HG02938 (cell line): ENCODE measurements at regions not wholly inside any gene's neighbourhood (a gene's known extent, or its start where the extent isn't known, plus 50 kb on each side); places are given as distances from the start of the nearest gene placed in this dataset.
"Not testable (repeated sequence)": the region's sequence is repeated elsewhere in the genome, so short reads cannot be mapped to it uniquely, and the experiment has no call there.

Experiments used
- ATAC-seq: cut with Tn5 transposase; IDR thresholded peaks from one replicate; pipeline ENCODE4 v1.9.1; 2021; ENCODE audit warnings: mild to moderate bottlenecking, moderate library complexity; ENCODE audit not compliant: unreplicated experiment

DNA sequence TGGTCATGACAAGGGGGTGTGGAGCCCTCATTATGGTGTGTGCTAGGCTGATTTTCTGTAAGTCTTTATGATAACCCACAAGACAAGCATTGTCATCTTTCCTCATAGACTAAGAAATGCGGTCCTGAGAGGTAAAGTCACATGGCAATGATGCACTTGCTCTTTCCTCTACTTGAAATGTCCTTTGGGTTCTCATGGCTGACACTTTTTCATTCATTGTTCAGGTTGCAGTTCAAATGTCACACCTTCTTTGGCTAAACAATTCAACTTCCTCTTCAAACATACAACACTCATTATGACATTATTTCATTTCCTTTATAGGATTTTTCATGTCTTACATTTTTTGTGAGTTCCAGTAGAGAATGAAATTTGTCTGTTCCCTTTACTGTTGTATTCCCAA is 323.6 kb upstream of the PRR16 start:
- no peak for ATAC-seq

DNA sequence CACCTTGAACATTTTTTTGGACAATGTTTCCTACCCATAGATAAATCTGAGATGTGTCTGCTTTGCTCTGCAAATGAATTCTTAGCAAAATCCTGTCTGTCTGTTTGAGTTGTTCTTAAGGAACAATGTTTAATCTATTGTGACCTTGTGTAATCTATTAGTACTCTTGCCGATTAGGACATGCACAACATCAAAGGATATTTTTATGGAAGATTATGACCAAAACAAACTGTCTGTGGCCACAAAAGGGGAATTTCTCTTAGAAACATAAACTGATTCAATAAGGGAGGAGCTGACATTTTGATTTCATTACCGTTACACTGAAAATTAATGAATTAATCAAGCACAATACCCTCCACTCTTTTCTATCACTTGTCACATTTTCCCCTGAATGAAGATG is 323.0 kb upstream of the PRR16 start:
- ATAC-seq = no peak

DNA sequence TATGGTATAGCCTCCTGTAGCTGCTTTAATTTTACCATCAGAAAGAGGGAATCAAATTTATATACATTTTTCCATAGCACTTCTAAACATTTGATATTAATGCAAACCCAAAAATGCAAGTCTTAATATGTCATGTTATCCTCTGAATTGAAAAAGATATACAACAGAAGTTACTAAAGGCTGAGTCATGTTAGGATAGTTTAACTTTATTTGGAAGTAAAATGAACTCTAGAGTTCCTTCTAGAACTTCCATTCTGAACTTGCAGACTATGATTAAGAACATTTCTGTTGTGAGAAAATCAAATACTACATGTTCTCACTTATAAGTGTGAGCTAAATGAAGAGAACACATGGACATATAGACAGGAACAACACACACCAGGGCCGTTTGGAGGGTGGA is 317.3 kb upstream of the PRR16 start:
- ATAC-seq = no peak

- ATAC-seq = not testable (repeated sequence)
Observed at GRCh38 chr5:120147911-120148310, 316.2 kb upstream of the PRR16 start.

DNA sequence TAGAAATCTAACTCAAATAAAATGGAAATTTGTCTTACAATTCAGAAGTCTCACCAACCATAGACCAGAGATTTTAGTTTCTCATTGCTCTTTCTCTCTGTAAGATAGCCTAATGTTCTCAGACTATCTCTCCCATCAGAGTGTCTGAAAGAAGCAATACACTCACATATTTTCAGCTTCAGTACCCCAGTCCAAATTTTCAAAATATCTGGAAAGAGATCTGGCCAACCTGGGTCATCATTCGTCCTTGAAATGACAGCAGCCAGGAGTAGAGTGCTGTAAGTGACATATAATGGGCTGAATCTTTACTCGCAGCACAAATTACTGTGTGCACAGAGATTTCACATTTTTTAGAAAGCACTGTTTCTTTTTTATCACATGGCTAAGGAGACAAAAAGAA is 313.3 kb upstream of the PRR16 start:
- ATAC-seq = no peak

DNA sequence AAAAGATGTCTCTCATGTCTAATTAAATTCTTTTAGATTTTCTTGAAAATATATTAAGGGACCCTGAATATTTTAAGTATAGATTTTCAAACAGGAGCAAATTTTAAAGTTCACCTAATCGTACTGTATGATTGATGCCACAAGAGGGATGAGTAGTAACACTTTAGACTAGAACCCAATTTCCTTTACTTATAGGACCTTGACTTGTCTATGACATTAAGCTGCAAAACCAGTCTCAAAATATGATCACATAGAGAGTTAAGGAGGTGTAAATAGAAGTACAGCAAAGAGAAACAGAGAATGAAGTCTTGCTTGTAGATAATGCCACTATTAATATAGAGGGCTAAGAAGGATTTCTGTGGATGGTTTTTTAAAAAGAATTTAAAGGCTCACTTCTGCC is 312.9 kb upstream of the PRR16 start:
- no peak for ATAC-seq

DNA sequence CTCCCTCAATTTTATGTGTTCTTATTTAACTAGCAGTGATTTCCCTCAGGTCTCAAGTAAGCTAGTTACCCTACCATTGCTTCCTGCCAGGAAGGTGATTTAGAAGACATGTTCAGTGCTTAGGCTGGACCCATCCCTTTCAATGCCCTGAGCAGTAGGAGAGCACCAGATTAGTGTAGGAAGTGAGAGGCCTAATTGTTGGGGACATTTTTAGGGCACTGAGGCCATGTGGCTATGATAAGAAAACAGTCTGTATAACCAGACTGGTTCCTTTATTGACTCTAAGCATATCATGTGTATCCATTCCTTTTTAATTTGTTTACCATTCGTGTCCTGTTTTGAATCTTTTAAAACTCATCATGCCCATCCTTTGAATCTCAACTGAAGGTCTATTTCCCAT is 312.3 kb upstream of the PRR16 start:
- ATAC-seq = no peak

DNA sequence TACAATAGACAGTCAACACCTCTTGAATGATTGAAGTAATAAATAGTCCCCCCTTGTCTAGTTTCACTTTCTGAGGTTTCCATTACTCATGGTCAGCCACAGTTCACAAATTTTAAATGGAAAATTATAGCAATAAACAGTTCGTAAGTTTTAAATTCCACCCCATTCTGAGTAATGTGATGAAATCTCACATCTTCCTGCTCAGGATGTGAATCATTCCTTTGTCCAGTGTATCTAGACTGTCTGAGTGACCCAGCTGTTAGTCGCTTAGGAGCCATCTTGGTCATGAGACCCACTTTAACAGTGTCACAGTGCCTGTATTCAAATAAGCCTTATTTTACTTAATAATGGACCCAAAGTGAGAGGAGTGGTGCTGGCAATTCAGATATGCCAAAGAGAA is 311.6 kb upstream of the PRR16 start:
- ATAC-seq = no peak

DNA sequence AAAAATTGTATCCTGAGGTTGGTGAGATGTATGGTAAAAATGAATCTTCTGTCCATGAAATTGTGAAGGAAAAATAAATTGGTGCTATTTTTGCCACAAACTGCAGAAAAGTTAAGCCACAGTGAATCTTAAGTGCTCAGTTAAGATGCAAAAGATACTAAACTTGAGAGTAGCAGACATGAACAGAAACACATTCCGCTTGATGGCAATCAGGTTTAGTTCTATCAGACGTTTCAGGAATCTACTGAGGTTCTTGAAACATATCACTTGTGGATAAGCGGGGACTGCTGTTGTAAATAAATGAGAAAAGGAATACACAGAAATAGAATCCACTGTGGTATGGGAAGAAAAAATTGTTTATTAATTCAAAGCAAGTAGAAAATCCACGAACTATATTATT is 311.2 kb upstream of the PRR16 start:
- ATAC-seq = no peak

DNA sequence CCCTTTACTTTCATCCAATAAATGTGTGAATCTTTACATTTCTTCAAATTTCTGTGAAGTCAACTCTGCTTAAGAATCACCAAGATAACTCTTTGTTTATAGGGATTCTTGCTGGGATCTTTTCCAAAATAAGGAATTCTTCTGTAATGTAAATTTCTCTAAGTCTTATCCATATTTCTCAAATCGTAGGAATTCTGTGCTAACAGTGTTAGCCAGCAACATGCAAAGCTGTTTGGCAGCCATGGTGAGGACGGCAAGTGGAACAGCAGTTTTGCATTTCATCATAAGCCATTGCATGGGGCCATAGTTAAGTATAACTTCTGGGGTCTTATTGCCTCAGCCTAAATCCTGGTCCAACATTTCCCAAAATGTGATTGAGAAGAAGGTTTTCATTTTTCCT is 310.5 kb upstream of the PRR16 start:
- ATAC-seq = no peak

- ATAC-seq = no peak
Observed at GRCh38 chr5:120155873-120156272, 308.2 kb upstream of the PRR16 start.

DNA sequence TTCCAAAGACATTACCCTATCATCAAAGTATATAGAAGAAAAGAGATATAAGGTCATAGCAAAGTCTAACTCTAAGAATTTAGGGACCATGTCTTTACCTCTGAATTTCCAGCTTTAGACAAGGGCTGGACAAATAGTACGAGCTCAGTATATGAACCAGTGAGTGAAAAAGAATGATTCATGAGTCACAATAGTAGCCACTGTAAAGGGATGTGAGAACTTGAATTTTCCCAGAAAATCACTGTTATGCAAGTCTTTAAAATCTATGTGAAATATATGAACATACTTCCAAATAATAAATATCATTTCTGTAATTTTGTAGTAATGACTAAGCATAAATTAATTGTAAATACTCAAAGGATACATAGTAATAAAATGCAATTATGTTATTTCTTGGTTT is 305.9 kb upstream of the PRR16 start:
- ATAC-seq = no peak

DNA sequence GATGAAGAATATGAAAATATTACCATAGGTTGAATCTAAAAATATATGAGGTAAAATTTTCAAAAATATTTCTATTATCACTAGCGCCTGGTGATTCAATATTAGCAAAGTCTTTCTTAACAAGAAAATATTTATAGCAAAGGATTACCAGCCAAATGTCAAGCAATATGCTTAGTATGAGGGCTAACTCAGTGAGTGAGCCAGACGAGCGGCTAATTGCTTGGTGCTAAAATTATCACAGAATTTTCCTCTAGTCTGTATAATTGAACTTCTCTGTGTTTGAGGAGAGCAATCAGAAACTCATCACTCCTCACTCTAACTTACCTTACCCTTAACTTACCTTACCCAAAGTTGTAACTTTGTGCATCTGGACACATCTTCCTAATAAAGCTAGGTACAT is 304.9 kb upstream of the PRR16 start:
- ATAC-seq = no peak

- no peak for ATAC-seq
Observed at GRCh38 chr5:120160124-120160895, 303.8 kb upstream of the PRR16 start.

DNA sequence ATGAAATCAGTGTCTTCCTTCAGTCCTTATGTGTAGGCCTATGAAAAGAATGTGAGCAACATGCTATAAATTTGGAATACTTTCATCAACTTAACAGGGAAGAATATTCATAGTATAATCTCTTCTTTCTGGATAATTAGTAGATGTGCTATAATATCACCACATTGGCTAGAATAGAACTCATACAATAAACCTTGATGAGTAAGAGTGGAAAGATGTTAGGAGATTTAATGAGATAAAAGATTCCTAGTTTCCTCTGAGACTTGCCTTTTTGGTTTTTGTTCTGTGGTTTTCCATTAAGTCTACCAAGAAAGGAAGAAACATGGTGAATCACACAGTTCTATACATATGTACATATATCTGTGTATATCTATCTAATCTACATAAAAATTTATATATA is 301.8 kb upstream of the PRR16 start:
- no peak for ATAC-seq

DNA sequence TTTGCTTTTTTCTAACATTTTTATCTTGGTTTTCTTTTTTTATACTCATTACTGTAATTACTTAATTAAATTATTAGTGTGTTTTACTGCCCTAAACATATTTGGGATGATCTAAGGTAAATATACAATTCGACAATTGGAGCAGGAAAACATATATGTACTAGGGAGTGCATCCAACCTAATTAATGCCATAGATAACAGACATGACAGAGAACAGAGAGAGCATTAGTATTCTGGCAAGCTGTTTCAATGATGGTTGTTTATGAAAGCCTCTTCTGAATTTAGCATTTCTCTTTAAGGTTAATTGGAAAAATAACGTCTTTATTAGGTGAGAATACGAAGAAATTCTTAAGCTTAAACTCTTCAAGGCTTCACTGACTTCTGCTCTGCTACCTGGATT is 300.1 kb upstream of the PRR16 start:
- ATAC-seq = no peak

DNA sequence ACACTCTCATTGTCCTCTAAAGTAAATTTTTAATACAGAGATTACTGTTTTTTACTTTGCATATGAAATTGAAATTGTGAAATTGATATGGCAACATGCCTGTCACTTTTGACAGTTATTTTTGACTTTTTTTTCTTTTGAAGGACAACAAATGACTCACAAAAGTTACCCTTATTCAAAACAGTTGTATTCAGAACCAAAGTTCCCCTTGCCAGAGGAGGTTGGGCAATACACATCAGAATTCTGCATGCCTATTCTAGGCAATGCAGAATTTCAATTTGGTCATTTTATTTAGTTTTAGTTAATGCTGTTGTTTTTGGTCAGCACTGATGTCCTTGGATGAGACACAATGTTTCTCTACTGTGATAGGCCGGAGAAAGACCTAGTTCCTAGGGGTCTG is 299.1 kb upstream of the PRR16 start:
- no peak for ATAC-seq

GRCh38 chr5:120173125-120173524 is 291.0 kb upstream of the PRR16 start:
- ATAC-seq = no peak

DNA sequence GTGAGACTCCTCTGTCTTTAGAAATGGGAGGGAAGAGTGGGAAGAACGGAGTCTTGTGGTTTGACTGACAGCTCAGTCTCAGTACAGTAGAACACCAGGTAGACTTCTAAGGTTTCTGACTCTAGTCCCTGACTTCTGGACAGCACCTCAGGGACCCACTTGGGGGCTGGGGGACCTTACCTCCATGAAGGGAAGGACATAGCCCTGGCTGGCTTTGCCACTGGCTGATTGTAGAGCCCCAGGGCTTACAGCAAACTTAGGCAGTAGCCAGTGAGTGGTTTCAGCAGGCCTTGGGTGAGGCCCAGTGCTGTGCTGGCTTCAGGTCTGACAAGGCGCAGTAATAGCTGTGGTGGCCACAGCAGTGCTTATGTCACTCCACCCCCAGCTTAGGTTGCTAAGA is 290.0 kb upstream of the PRR16 start:
- ATAC-seq = no peak

GRCh38 chr5:120181238-120181637 is 282.9 kb upstream of the PRR16 start:
- ATAC-seq = not testable (repeated sequence)

DNA sequence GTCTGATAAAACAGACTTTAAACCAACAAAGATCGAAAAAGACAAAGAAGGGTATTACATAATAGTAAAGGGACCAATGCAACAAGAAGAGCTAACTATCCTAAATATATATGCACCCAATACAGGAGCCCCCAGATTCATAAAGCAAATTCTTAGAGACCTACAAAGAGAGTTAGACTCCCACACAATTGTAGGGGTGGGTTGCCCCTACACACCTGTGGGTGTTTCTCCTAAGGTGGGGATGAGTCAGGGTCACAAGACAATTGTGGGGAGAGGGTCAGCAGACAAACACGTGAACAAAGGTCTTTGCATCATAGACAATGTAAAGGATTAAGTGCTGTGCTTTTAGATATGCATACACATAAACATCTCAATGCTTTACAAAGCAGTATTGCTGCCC is 269.4 kb upstream of the PRR16 start:
- ATAC-seq = not testable (repeated sequence)

DNA sequence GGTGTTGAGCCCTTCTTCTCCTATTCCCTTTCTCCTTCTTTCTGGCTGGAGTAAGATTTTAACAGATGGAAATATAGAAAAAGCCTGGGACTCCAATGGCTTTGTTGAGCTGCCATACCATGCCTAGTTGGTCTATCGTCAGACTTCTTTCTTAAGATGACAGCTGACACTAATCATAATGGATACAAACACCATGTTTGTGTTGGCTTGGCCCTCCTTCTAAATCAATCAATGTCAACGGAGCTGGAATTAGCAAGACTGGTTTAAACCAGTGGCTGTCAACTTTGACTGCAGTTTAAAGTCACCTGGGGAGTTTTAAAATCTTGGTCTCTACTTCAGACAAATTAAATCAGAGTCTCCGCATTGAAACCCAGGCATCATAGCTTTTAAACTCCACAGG is 264.5 kb upstream of the PRR16 start:
- no peak for ATAC-seq

- no peak for ATAC-seq
Observed at GRCh38 chr5:120207129-120207528, 257.0 kb upstream of the PRR16 start.
